ENCODE measurements at regions not wholly inside any gene's neighbourhood (a gene's known extent, or its start where the extent isn't known, plus 50 kb on each side); places are given as distances from the start of the nearest gene placed in this dataset.

DNA sequence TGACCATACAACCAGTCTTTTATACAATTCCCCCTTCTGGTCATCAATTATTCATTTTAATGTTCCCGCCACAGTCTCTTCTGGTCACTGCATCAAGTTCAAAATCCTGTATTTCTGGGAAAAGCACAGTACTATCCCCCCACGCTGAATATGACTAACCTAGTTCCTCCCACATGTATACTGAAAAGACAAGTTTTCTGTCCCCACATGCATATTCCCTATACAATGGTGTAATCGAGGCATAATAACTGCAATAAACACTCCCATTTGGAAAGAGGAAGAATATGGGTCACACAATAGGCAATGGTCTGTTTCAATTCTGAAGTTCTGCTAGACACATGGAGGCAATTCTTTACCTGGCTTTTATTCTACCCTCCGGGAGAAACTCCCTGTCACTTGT, 344.9 kb downstream of the EFNA5 start:
- Histone ChIP-seq H3K4me1 (ENCODE audit: low read depth) (no peaks in the 10 kb centered on the region), H3K9me3 (ENCODE audit: low read depth) (no peaks in the 10 kb centered on the region)
- TF ChIP-seq, protein P1, sequence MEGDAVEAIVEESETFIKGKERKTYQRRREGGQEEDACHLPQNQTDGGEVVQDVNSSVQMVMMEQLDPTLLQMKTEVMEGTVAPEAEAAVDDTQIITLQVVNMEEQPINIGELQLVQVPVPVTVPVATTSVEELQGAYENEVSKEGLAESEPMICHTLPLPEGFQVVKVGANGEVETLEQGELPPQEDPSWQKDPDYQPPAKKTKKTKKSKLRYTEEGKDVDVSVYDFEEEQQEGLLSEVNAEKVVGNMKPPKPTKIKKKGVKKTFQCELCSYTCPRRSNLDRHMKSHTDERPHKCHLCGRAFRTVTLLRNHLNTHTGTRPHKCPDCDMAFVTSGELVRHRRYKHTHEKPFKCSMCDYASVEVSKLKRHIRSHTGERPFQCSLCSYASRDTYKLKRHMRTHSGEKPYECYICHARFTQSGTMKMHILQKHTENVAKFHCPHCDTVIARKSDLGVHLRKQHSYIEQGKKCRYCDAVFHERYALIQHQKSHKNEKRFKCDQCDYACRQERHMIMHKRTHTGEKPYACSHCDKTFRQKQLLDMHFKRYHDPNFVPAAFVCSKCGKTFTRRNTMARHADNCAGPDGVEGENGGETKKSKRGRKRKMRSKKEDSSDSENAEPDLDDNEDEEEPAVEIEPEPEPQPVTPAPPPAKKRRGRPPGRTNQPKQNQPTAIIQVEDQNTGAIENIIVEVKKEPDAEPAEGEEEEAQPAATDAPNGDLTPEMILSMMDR (IDR thresholded peaks at IDR 0.05; ENCODE audit: low read depth, low read length) = no peak

DNA sequence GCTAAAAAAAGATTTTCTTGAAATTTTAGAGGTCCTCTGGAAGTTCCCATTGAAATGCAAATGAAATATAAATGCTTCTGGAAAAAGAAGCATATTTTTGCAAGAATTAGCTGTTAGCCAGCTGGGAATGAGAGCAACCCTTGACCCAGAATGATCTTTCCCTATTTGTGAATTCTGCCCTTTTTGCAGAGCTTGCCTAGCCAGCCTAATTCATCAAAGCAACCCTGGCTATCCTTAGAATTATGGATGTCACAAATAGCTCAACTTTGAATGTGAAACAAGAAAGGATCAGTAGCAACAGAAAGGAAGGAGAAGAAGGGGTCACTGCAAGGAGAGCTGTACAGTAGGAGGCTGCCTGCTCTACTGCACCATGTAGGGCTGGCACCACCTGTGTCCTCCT, 345.9 kb downstream of the EFNA5 start:
- no peak overlapping the region for H3K4me3 ChIP-seq
- TF ChIP-seq, protein P1 (IDR thresholded peaks at IDR 0.05; ENCODE audit: low read depth, low read length) = no peak
- no peaks in the 10 kb centered on the region for H3K4me1 ChIP-seq (ENCODE audit: low read depth)

More for the DNA sequence above, 344.9 kb downstream of the EFNA5 start:
- Histone ChIP-seq H3K4me3 (no peak overlapping the region), H3K27me3 (no peaks in the 10 kb centered on the region), H3K27ac (no peak overlapping the region), H3K36me3 (no peaks in the 10 kb centered on the region)
- DNase-seq (ENCODE audit: low read depth in 1 of 2, low spot score in 1 of 2) = no peak

DNA sequence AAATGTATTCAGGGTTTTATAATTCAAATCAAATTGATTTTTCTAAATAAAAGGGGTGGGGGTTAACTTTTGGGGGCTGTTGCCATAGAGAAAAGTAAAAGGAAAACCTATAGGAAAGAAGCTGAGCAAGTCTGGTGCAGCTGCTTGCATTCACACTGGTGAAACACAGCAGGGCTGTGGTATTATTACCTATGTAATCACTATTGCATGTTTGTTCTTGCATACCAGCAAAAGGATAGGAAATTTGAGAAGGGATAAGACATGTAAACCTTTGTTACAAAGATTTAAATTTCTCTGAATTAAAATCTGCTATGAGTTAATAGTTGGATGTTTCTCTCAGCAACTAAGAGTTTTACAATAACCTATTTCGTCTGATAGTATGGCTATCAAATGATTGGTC, 346.7 kb downstream of the EFNA5 start:
- H3K4me3 ChIP-seq = no peak overlapping the region
- H3K9me3 ChIP-seq (ENCODE audit: low read depth) = no peaks in the 10 kb centered on the region
- H3K27ac ChIP-seq = no peak overlapping the region
- TF ChIP-seq, protein P1 (IDR thresholded peaks at IDR 0.05; ENCODE audit: low read depth, low read length) = no peak
- no peaks in the 10 kb centered on the region for H3K4me1 ChIP-seq (ENCODE audit: low read depth)
- no peaks in the 10 kb centered on the region for H3K36me3 ChIP-seq
- no peak for DNase-seq (ENCODE audit: low read depth in 1 of 2, low spot score in 1 of 2)
- no peaks in the 10 kb centered on the region for H3K27me3 ChIP-seq

More for the DNA sequence above, 345.9 kb downstream of the EFNA5 start:
- Histone ChIP-seq H3K36me3 (no peaks in the 10 kb centered on the region), H3K9me3 (ENCODE audit: low read depth) (no peaks in the 10 kb centered on the region), H3K27me3 (no peaks in the 10 kb centered on the region), H3K27ac (no peak overlapping the region)
- DNase-seq (ENCODE audit: low read depth in 1 of 2, low spot score in 1 of 2) = no peak

DNA sequence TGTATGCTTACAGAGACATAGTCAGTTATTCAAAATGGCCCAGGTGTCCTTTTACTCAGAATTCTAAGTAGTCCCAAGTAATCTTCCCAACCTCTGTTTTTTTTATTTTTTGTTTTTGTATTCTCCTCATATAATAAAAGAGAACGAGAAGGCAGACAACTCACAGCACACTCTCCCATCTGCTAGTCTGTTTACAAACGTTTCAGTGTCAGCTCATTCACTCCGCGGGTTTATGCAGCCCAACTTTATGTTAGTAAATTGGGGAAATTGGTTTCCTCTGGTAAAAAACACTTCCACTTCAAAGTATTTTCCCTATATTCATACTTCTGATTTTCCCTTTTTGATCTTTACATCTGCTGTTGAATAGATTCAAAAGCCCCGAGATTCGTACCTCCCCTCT, 347.2 kb downstream of the EFNA5 start:
- no peak for DNase-seq (ENCODE audit: low read depth in 1 of 2, low spot score in 1 of 2)
- H3K4me3 ChIP-seq = no peak overlapping the region
- no peaks in the 10 kb centered on the region for H3K4me1 ChIP-seq (ENCODE audit: low read depth)
- H3K9me3 ChIP-seq (ENCODE audit: low read depth) = no peaks in the 10 kb centered on the region
- no peaks in the 10 kb centered on the region for H3K27me3 ChIP-seq
- H3K27ac ChIP-seq = no peak overlapping the region
- H3K36me3 ChIP-seq = no peaks in the 10 kb centered on the region
- TF ChIP-seq, protein P1 (IDR thresholded peaks at IDR 0.05; ENCODE audit: low read depth, low read length) = no peak

DNA sequence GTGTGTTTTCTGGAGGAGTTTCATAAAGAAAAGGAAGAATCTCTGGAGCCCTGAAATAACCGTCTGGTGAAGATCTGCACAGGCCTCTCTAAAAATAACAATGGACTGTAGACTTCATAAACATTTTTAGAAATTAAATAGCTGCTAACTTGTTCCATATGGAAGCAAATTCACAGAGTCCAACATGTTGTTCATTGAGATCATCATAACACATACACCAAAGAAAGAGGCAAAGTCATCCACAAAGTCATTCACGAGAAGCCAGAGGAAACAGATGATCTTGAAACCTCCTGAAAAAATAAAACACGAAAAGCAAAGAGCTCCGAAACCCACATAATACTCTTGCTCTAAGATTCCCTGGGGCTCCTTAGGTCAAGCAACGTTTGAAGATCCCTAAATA, 347.8 kb downstream of the EFNA5 start:
- Histone ChIP-seq H3K9me3 (ENCODE audit: low read depth) (no peaks in the 10 kb centered on the region), H3K27ac (no peak overlapping the region), H3K4me1 (ENCODE audit: low read depth) (no peaks in the 10 kb centered on the region), H3K36me3 (no peaks in the 10 kb centered on the region), H3K27me3 (no peaks in the 10 kb centered on the region), H3K4me3 (no peak overlapping the region)
- no peak for DNase-seq (ENCODE audit: low read depth in 1 of 2, low spot score in 1 of 2)
- TF ChIP-seq, protein P1 (IDR thresholded peaks at IDR 0.05; ENCODE audit: low read depth, low read length) = no peak

DNA sequence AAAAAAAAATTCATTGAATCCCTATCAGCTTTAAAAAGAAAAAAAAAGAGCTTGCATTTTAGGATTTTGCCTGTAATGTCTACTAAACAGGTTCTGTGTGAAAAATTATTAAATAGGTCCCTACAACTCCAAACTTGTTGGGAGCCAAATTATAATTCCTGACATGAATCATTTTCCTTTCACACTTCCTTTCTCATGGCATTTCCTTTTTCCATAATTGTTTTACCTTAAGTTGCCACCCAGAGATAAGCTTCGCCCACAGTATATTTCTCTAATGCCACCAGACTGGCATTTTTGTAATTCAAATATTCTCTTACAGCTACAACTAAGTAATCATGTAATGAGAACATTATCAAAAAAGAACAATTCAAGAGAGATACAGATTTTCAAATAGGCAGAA, 348.8 kb downstream of the EFNA5 start:
- Histone ChIP-seq H3K9me3 (ENCODE audit: low read depth) (no peaks in the 10 kb centered on the region), H3K4me3 (no peak overlapping the region), H3K27me3 (no peaks in the 10 kb centered on the region), H3K27ac (no peak overlapping the region), H3K36me3 (no peaks in the 10 kb centered on the region), H3K4me1 (ENCODE audit: low read depth) (no peaks in the 10 kb centered on the region)
- TF ChIP-seq, protein P1 (IDR thresholded peaks at IDR 0.05; ENCODE audit: low read depth, low read length) = no peak
- DNase-seq (ENCODE audit: low read depth in 1 of 2, low spot score in 1 of 2) = no peak
